SK-N-MC (cell line): ENCODE measurements at regions not wholly inside any gene's neighbourhood (a gene's known extent, or its start where the extent isn't known, plus 50 kb on each side); places are given as distances from the start of the nearest gene placed in this dataset.

Experiments
- EZH2 ChIP-seq: fragments of 200-600 bp; sonication (generic); IDR thresholded peaks from one replicate; pipeline ENCODE4 v1.6.1; 2017; ENCODE audit warnings: antibody characterized with exemption
- FOXP2 ChIP-seq: optimal IDR thresholded peaks from 2 replicates; pipeline ENCODE3; 2011; ENCODE audit warnings: mild to moderate bottlenecking, moderate library complexity; ENCODE audit not compliant: insufficient read depth; ENCODE audit errors: extremely low read length, control extremely low read depth
- POLR2AphosphoS5 ChIP-seq: IDR thresholded peaks from 2 replicates; pipeline ENCODE4 v1.6.1; 2012; ENCODE audit warnings: mild to moderate bottlenecking, low read depth, low read length, borderline replicate concordance

DNA sequence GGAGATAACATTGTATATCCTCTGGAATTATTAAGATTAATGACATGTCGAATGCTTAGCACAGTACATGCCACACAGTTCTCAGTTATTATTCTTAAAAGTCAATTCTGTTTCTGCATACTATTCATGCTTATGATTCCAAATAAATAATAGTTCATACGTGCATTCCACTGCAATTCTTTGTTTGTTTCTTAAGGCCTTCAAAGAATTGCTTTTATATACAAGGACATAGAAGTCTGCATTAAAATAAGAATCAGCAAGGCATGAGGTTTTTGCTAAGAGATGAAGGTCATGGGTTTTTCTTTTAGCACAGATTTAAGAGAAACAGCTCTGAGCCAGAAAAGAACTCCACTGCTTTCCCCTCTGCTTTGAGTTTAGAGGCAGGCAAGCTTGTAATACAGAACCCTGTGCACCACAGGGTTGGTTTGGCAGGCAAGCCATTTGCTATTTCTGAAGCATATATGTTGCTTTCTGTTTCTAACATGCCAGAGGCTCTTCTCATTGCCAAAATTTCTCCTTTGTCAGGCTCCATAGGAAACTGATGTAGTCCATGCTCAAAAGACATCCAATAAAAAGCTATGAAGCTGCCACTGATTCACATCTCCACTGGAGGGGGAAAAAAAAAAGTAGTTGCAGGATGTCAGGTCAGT, 420.6 kb upstream of the TYRP1 start:
- no peak for TF ChIP-seq EZH2
- no peak for TF ChIP-seq POLR2AphosphoS5
- TF ChIP-seq FOXP2 = no peak
